NT2/D1 (cell line): ENCODE measurements at regions not wholly inside any gene's neighbourhood (a gene's known extent, or its start where the extent isn't known, plus 50 kb on each side); places are given as distances from the start of the nearest gene placed in this dataset.

Source experiments
- DNase-seq: peaks from one replicate; pipeline ENCODE4 v3.0.0-alpha.2; 2011; ENCODE audit warnings: low read depth, low spot score
- H3K27me3 ChIP-seq: 2 replicates; pipeline ENCODE4 v1.6.0; 2011; ENCODE audit warnings: mild to moderate bottlenecking; ENCODE audit not compliant: insufficient read length, insufficient read depth
- H3K36me3 ChIP-seq: 2 replicates; pipeline ENCODE4 v1.6.1; 2011; ENCODE audit warnings: mild to moderate bottlenecking, low read length, mixed read lengths; ENCODE audit not compliant: insufficient read depth, insufficient read length
- H3K4me1 ChIP-seq: 2 replicates; pipeline ENCODE4 v1.5.1; 2011; ENCODE audit not compliant: insufficient read depth, insufficient read length
- H3K4me3 ChIP-seq: 2 replicates; pipeline ENCODE4 v1.5.1; 2011; ENCODE audit warnings: low read depth; ENCODE audit not compliant: insufficient read length
- H3K9ac ChIP-seq: 2 replicates; pipeline ENCODE4 v1.6.0; 2011; ENCODE audit warnings: low read depth; ENCODE audit not compliant: insufficient read length
- H3K9me3 ChIP-seq: 2 replicates; pipeline ENCODE4 v1.5.1; 2011; ENCODE audit warnings: mild to moderate bottlenecking, low read length; ENCODE audit not compliant: insufficient read depth
- SUZ12 ChIP-seq: IDR thresholded peaks from 2 replicates; pipeline ENCODE4 v1.6.1; 2011; ENCODE audit not compliant: insufficient read length, insufficient read depth; ENCODE audit errors: extremely low read depth
- YY1 ChIP-seq: IDR thresholded peaks from 2 replicates; pipeline ENCODE4 v1.6.1; 2011; ENCODE audit not compliant: insufficient read length, insufficient read depth
- ZNF274 ChIP-seq: IDR thresholded peaks from 2 replicates; pipeline ENCODE4 v1.6.1; 2011; ENCODE audit warnings: mild to moderate bottlenecking, low read depth, low read length

DNA sequence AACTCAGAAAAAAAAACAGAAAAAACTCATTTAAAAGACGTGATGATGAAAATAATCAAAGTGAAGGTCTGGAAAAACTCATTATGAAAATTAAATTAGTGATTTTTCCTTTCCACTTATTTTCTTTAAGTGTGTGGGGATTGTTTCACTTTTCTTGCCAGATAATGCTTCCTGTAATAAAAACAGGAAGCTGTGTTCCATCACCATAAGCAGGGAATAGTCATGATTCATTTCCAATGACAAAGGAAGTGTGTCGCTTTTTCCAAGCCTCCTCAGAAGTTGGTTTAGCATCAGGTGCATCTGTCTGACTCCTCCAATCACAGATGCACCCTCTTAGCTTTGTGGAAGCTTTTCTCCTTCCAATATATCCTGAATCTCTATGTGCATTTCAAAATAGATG, 2068.7 kb downstream of the MAT2B start:
- Histone ChIP-seq H3K4me3 (no peak overlapping the region), H3K9me3 (no peaks in the 10 kb centered on the region; the same call in 1 of the 2 replicates), H3K4me1 (no peaks in the 10 kb centered on the region), H3K36me3 (no peaks in the 10 kb centered on the region), H3K27me3 (no peaks in the 10 kb centered on the region), H3K9ac (no peak overlapping the region)
- TF ChIP-seq SUZ12 (no peak), YY1 (no peak)
- DNase-seq = no peak

DNA sequence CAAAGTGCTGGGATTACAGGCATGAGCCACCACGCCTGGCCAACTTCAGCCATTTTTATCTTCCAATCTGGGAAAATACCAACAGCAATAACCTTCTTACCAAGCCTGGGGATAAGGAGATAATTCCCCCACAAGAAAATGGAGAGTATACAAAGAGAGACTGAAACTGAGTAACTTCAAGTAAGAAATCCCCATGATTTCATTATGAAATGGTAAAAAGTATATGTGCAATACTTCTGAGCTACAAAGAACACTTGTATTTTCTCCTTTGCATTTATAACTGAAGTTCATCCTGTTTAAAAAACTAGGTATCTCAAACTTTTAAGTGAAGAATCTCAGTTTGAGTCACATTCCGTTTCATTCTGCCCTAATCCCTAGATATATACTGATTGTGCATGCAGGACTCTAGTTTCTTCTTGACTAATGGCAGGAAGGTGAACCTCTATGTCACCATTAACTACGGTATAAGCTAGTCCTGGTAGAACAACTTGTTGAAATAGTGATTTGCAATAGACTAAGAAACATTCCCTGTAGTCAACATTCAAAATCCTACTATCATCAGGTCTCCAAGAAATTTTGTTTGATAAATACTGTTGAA, 2071.4 kb downstream of the MAT2B start:
- Histone ChIP-seq H3K36me3 (no peaks in the 10 kb centered on the region), H3K27me3 (no peaks in the 10 kb centered on the region), H3K9ac (no peak overlapping the region), H3K9me3 (no peaks in the 10 kb centered on the region), H3K4me1 (no peaks in the 10 kb centered on the region), H3K4me3 (no peak overlapping the region)
- no peak for DNase-seq
- TF ChIP-seq YY1 = no peak
- TF ChIP-seq ZNF274 = no peak
- no peak for TF ChIP-seq SUZ12

DNA sequence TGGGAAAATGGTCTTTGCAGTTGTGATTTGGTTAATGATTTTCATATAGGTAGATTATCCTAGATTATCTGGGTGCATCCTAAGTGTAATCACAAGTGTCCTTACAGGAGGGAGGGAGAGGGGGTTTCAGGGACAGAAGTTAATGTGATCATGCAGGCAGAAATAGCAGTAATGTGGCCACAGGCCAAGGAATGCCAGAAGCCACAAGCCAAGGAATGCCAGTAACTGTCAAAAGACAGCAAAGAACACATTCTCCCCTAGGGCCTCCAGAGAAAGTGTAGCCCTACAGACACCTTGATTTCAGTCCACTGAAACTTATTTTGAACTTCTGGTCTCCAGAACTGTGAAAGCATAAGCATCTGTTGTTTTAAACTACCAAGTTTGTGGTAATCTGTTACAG, 2074.5 kb downstream of the MAT2B start:
- Histone ChIP-seq H3K4me1 (no peaks in the 10 kb centered on the region), H3K27me3 (no peaks in the 10 kb centered on the region), H3K4me3 (no peak overlapping the region), H3K9me3 (no peaks in the 10 kb centered on the region), H3K36me3 (no peaks in the 10 kb centered on the region), H3K9ac (no peak overlapping the region)
- no peak for DNase-seq
- no peak for TF ChIP-seq SUZ12
- TF ChIP-seq YY1 = no peak
- TF ChIP-seq ZNF274 = no peak

DNA sequence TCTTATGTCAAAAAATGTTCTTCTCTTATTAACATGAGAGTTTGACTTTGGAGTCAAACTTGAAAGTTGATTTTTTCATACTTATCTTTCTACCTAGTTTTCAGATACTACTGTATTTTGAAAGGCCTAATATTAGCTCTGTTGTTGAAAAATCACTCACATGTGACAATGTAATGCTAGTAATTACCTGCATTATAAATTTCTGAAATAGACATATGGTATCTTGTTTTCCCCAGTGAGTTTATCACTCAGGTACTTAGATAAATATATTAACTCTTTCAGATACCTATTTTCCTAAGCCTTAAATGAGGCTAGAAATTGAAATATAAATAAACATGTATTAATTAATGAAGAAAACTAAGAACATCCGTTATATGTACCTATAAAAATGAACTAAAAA, 2089.3 kb downstream of the MAT2B start:
- Histone ChIP-seq H3K4me1 (no peaks in the 10 kb centered on the region), H3K4me3 (no peak overlapping the region), H3K36me3 (no peaks in the 10 kb centered on the region), H3K27me3 (no peaks in the 10 kb centered on the region), H3K9me3 (no peaks in the 10 kb centered on the region), H3K9ac (no peak overlapping the region)
- TF ChIP-seq YY1 (no peak), ZNF274 (no peak), SUZ12 (no peak)
- DNase-seq = no peak

DNA sequence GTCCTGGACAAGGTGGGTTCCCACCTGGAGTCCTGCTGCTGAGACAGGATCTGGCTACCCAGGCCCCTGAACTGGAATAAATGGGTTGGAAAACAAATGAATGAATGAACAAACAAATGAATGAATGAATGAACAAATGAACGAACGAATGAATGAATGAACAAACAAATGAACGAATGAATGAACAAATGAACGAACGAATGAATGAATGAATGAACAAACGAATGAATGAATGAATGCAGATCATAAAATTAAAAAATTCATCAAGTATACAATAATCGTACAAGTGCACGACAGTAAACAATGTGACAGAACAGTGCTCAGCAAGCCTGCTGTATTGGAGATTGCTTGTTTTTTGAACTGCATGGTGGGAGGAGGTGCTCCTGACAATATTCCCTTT, 2097.1 kb downstream of the MAT2B start:
- Histone ChIP-seq H3K36me3 (no peaks in the 10 kb centered on the region), H3K9me3 (no peaks in the 10 kb centered on the region), H3K4me3 (no peak overlapping the region), H3K9ac (no peak overlapping the region), H3K4me1 (no peaks in the 10 kb centered on the region), H3K27me3 (no peaks in the 10 kb centered on the region)
- TF ChIP-seq YY1 = no peak
- no peak for TF ChIP-seq ZNF274
- TF ChIP-seq SUZ12 = no peak
- no peak for DNase-seq

DNA sequence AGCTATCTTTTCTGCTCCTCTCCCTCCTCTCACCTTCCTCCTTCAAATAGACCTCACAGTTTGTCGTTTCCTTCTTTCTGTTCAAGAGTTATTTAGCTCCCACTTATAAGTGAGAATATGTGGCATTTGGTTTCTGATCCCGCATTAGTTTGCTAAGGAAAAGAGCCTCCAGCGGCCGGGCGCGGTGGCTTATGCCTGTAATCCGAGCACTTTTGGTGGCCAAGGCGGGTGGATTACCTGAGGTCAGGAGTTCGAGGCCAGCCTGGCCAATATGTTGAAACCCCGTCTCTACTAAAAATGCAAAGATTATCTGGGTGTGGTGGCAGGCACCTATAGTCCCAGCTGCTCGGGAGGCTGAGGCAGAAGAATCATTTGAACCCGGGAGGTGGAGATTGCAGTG, 2101.6 kb downstream of the MAT2B start:
- H3K4me3 ChIP-seq = no peak overlapping the region
- no peaks in the 10 kb centered on the region for H3K36me3 ChIP-seq
- no peak for DNase-seq
- no peaks in the 10 kb centered on the region for H3K27me3 ChIP-seq
- H3K4me1 ChIP-seq = no peaks in the 10 kb centered on the region
- H3K9me3 ChIP-seq = no peaks in the 10 kb centered on the region
- no peak for TF ChIP-seq ZNF274
- TF ChIP-seq SUZ12 = no peak
- TF ChIP-seq YY1 = no peak
- no peak overlapping the region for H3K9ac ChIP-seq

DNA sequence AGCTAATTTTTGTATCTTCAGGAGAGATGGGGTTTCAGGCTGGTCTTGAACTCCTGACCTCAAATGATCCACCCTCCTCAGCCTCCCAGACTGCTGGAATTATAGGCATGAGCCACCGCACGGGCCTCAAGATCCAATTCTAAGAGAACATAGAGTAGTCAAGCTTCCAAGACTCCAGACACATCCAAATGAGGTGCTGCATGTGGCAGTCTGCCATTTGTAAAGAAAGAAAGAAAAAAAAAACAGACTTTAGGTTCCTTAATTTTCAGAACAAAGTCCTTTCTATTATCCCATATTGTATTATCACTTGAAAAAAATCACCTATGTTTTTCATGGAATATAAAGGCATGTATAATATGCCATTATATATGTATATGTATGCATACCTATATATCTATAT, 2104.5 kb downstream of the MAT2B start:
- H3K9ac ChIP-seq = no peak overlapping the region
- no peak for DNase-seq
- H3K4me3 ChIP-seq = no peak overlapping the region
- H3K9me3 ChIP-seq = no peaks in the 10 kb centered on the region
- no peaks in the 10 kb centered on the region for H3K36me3 ChIP-seq
- TF ChIP-seq SUZ12 = no peak
- no peak for TF ChIP-seq ZNF274
- no peak for TF ChIP-seq YY1
- H3K27me3 ChIP-seq = no peaks in the 10 kb centered on the region
- no peaks in the 10 kb centered on the region for H3K4me1 ChIP-seq
